ENCODE measurements at regions not wholly inside any gene's neighbourhood (a gene's known extent, or its start where the extent isn't known, plus 50 kb on each side); places are given as distances from the start of the nearest gene placed in this dataset.

DNA sequence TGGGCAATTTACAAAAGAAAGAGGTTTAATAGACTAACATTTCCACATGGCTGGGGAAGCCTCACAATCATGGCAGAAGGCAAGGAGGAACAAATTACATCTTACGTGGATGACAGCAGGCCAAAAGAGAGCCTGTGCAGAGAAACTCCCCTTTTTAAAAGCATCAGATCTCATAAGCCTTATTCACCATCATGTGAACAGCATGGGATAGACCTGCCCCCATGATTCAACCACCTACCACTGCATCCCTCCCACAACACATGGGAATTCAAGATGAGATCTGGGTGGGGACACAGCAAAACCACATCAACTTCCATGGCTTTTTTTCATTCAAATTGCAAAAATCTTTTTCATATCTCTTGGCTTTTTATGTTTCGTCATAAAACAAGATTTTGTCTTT lies 67.6 kb upstream of the GADL1 start:
- H3K27ac ChIP-seq, result no peak overlapping the region

DNA sequence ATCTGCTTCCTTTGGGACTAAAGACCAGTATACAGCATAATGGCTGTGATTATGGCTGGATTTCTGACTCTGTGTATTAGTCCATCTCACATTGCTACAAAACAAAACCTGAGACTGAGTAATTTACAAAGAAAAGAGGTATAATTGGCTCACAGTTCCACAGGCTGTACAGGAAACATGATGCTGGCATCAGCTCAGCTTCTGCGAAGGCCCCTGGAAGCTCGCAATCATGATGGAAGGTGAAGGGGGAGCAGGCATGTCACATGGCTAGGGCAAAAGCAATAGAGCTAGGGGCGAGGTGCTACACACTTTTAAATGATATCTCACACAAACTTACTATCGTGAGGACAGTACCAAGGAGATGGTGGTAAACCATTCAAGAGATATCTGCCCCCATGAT lies 68.0 kb upstream of the GADL1 start:
- TF ChIP-seq, protein P1, sequence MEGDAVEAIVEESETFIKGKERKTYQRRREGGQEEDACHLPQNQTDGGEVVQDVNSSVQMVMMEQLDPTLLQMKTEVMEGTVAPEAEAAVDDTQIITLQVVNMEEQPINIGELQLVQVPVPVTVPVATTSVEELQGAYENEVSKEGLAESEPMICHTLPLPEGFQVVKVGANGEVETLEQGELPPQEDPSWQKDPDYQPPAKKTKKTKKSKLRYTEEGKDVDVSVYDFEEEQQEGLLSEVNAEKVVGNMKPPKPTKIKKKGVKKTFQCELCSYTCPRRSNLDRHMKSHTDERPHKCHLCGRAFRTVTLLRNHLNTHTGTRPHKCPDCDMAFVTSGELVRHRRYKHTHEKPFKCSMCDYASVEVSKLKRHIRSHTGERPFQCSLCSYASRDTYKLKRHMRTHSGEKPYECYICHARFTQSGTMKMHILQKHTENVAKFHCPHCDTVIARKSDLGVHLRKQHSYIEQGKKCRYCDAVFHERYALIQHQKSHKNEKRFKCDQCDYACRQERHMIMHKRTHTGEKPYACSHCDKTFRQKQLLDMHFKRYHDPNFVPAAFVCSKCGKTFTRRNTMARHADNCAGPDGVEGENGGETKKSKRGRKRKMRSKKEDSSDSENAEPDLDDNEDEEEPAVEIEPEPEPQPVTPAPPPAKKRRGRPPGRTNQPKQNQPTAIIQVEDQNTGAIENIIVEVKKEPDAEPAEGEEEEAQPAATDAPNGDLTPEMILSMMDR (IDR thresholded peaks at IDR 0.05), result no peak
- TF ChIP-seq POLR2AphosphoS5 (IDR thresholded peaks at IDR 0.05) (no peak), EP300 (IDR thresholded peaks at IDR 0.05) (no peak), POLR2A (IDR thresholded peaks at IDR 0.05) (no peak)
- H3K27me3 ChIP-seq, result no peaks in the 10 kb centered on the region
- ATAC-seq, result no peak
- no peaks in the 10 kb centered on the region for H3K36me3 ChIP-seq
- H3K9me3 ChIP-seq, result peaks cover 0 to 13% (median 0%) of the 10 kb centered on the region in 3 donors
- 100% methylated on average over 2 of the region's 4 CpGs; no CpG with 5 or more reads in 1 of the 2 donors for WGBS, 2 donors (ENCODE audit: low coverage in 1 of 2)
- no peak overlapping the region for H3K27ac ChIP-seq
- no peak overlapping the region for H3K4me3 ChIP-seq
- H3K4me1 ChIP-seq, result no peaks in the 10 kb centered on the region

More for the DNA sequence above, 67.6 kb upstream of the GADL1 start:
- H3K9me3 ChIP-seq, result peaks cover 0 to 13% (median 0%) of the 10 kb centered on the region in 3 donors
- H3K4me1 ChIP-seq, result no peaks in the 10 kb centered on the region
- no peaks in the 10 kb centered on the region for H3K27me3 ChIP-seq
- no peak overlapping the region for H3K4me3 ChIP-seq
- TF ChIP-seq EP300 (IDR thresholded peaks at IDR 0.05) (no peak), POLR2AphosphoS5 (IDR thresholded peaks at IDR 0.05) (no peak), POLR2A (IDR thresholded peaks at IDR 0.05) (no peak)
- TF ChIP-seq, protein P1 (IDR thresholded peaks at IDR 0.05), result no peak
- no peaks in the 10 kb centered on the region for H3K36me3 ChIP-seq
- ATAC-seq, result no peak
- 69 to 90% methylated on average over 2 of the region's 2 CpGs for WGBS, 2 donors (ENCODE audit: low coverage in 1 of 2)

DNA sequence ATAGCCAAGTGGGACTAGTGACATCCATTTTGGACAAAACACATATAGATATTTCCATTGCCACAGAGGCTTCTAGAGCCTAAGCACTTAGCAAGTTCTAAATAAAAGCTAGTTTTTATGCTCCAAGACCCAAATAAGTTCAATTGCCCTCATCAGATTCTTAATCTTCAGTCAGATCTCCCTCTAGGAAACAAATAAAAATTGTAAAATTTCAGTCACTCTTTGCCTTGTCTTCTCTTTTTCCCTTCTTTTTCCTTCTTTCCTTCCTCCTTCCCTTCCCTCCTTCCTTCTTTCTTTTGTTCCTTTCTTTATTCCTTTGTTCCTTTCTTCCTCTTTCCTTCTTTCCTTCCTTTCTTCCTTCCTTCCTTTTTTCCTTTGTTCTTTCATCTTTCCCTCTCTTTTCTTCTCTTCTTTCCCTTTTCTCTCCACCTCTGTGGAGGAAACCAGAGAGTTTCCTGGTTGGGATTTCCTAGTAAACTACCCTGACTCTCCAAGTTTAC lies 68.8 kb upstream of the GADL1 start:
- no peak overlapping the region for H3K4me3 ChIP-seq
- TF ChIP-seq, protein P1 (IDR thresholded peaks at IDR 0.05), result no peak
- no peak for TF ChIP-seq EP300 (IDR thresholded peaks at IDR 0.05)
- TF ChIP-seq POLR2A (IDR thresholded peaks at IDR 0.05), result no peak
- no peak for TF ChIP-seq POLR2AphosphoS5 (IDR thresholded peaks at IDR 0.05)
- peaks cover 0 to 12% (median 0%) of the 10 kb centered on the region in 3 donors for H3K9me3 ChIP-seq
- H3K4me1 ChIP-seq, result no peaks in the 10 kb centered on the region
- H3K27me3 ChIP-seq, result no peaks in the 10 kb centered on the region
- no peak overlapping the region for H3K27ac ChIP-seq
- H3K36me3 ChIP-seq, result no peaks in the 10 kb centered on the region
- ATAC-seq, result no peak

DNA sequence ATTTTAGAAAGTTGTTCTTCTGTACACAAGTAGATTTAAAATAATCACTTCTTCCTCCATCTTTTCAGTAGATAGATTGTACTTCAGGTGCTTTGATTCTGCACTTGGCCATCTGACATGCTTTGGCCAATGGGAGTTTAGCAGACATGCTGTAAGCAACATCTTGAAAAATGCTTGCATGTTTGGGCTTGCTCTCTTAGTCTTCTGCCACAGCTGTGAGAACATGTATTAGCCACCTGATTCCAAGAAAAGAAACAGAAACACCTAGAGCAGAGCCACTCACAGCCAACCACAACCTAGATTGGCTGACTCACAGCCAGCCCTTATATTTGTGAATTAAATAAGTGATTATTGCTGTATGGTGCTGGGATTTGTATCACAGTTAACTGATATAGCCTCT lies 70.2 kb upstream of the GADL1 start:
- H3K4me1 ChIP-seq, result no peaks in the 10 kb centered on the region
- no peaks in the 10 kb centered on the region for H3K9me3 ChIP-seq
- H3K27ac ChIP-seq, result no peak overlapping the region
- no peak for ATAC-seq
- H3K4me3 ChIP-seq, result no peak overlapping the region
- TF ChIP-seq EP300 (IDR thresholded peaks at IDR 0.05) (no peak), POLR2A (IDR thresholded peaks at IDR 0.05) (no peak), POLR2AphosphoS5 (IDR thresholded peaks at IDR 0.05) (no peak)
- TF ChIP-seq, protein P1 (IDR thresholded peaks at IDR 0.05), result no peak
- no peaks in the 10 kb centered on the region for H3K27me3 ChIP-seq
- H3K36me3 ChIP-seq, result no peaks in the 10 kb centered on the region

DNA sequence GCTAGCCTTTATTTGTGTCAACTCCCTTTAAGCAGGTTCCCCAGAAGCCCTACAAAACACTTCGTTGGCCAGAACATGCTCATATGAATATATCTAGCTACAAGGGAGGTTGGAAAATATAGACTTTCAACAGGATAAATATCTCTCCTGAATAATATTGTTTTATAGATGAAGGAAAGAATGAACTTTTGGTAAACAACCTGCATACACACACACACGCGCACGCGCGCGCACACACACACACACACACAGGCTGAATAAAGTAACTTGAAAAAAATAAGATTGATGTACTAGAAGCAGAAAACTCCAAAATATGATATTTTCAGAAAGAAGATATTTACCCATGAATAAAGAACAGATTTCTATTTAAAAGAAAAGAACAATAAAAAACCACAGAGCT lies 72.4 kb upstream of the GADL1 start:
- no peak for TF ChIP-seq POLR2AphosphoS5 (IDR thresholded peaks at IDR 0.05)
- 64 to 82% methylated on average over 1 to 4 of the region's 7 CpGs for WGBS, 2 donors (ENCODE audit: low coverage in 1 of 2)
- no peak overlapping the region for H3K4me3 ChIP-seq
- H3K4me1 ChIP-seq, result no peaks in the 10 kb centered on the region
- H3K27ac ChIP-seq, result no peak overlapping the region
- no peaks in the 10 kb centered on the region for H3K36me3 ChIP-seq
- no peaks in the 10 kb centered on the region for H3K27me3 ChIP-seq
- H3K9me3 ChIP-seq, result no peaks in the 10 kb centered on the region
- ATAC-seq, result no peak
